ENCODE measurements at regions not wholly inside any gene's neighbourhood (a gene's known extent, or its start where the extent isn't known, plus 50 kb on each side); places are given as distances from the start of the nearest gene placed in this dataset.

DNA sequence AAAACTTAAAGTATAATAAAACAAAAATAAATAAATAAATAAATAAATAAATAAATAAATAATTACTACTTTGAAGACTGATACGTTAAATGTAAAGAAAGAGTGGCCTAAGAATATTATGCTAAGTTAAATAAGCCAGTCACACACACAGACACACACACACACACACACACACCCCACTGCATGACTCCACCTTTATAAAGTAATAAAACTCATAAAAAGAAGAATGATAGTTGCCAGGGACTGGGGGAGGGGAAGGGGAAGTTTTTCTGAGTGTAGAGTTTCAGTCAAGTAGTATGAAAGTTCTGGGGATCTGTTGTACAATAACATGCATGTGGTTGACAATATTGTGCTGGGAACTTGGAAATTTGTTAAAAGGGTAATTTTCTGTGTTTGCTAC is 1237.5 kb upstream of the GYPC start:
- no peak for TF ChIP-seq POLR2AphosphoS5 (IDR thresholded peaks at IDR 0.05)
- TF ChIP-seq CTCF (IDR thresholded peaks at IDR 0.05), result no peak
- TF ChIP-seq POLR2A (IDR thresholded peaks at IDR 0.05), result no peak
